Activated CD4-positive, alpha-beta T cell treated with anti-CD3 and anti-CD28 coated beads, Interleukin-2, Interleukin-4, amounts not matched to agents 100 ng/mL and 50 ng/mL, durations not matched to agents 16 hours and 8 hours (primary cell): ENCODE measurements at regions not wholly inside any gene's neighbourhood (a gene's known extent, or its start where the extent isn't known, plus 50 kb on each side); places are given as distances from the start of the nearest gene placed in this dataset.
"Not testable (repeated sequence)": the region's sequence is repeated elsewhere in the genome, so short reads cannot be mapped to it uniquely, and the experiment has no call there.

Experiments
- DNase-seq: peaks from one replicate; pipeline ENCODE4 v3.0.0-alpha.2; 2020; ENCODE audit warnings: low spot score

GRCh38 chr10:35993591-35994515, 351.8 kb upstream of the FZD8 start:
- DNase-seq = no peak

GRCh38 chr10:35992107-35992506, 350.0 kb upstream of the FZD8 start:
- DNase-seq = no peak

GRCh38 chr10:35986756-35987502, 344.8 kb upstream of the FZD8 start:
- no peak for DNase-seq

- DNase-seq = no peak
These were observed 337.0 kb upstream of the FZD8 start for GRCh38 chr10:35979116-35979515.

GRCh38 chr10:35973912-35974591, 332.0 kb upstream of the FZD8 start:
- DNase-seq = not testable (repeated sequence)

- no peak for DNase-seq
These were observed 330.2 kb upstream of the FZD8 start for GRCh38 chr10:35972275-35972674.

- DNase-seq = no peak
These were observed 329.3 kb upstream of the FZD8 start for GRCh38 chr10:35971397-35971796.

- DNase-seq = no peak
These were observed 321.6 kb upstream of the FZD8 start for GRCh38 chr10:35963685-35964084.

- DNase-seq = no peak
These were observed 319.4 kb upstream of the FZD8 start for GRCh38 chr10:35961501-35961900.

GRCh38 chr10:35959252-35959651, 317.2 kb upstream of the FZD8 start:
- no peak for DNase-seq

GRCh38 chr10:35958609-35959008, 316.5 kb upstream of the FZD8 start:
- DNase-seq = not testable (repeated sequence)

- DNase-seq = no peak
These were observed 308.6 kb upstream of the FZD8 start for GRCh38 chr10:35950701-35951100.

GRCh38 chr10:35950226-35950625, 308.1 kb upstream of the FZD8 start:
- no peak for DNase-seq

GRCh38 chr10:35949811-35950211, 307.7 kb upstream of the FZD8 start:
- DNase-seq = no peak

- DNase-seq = no peak
These were observed 304.5 kb upstream of the FZD8 start for GRCh38 chr10:35946556-35946955.

- DNase-seq = no peak
These were observed 300.0 kb upstream of the FZD8 start for GRCh38 chr10:35942057-35942456.

- DNase-seq = no peak
These were observed 298.3 kb upstream of the FZD8 start for GRCh38 chr10:35940141-35941041.

GRCh38 chr10:35938160-35938559, 296.1 kb upstream of the FZD8 start:
- DNase-seq = no peak

GRCh38 chr10:35937546-35937945, 295.4 kb upstream of the FZD8 start:
- no peak for DNase-seq

GRCh38 chr10:35934642-35934995, 292.5 kb upstream of the FZD8 start:
- no peak for DNase-seq

GRCh38 chr10:35933940-35934641, 292.0 kb upstream of the FZD8 start:
- DNase-seq = no peak
